Spleen (tissue), 11 donors: ENCODE measurements at regions not wholly inside any gene's neighbourhood (a gene's known extent, or its start where the extent isn't known, plus 50 kb on each side); places are given as distances from the start of the nearest gene placed in this dataset.

Experiments used
- DNase-seq: peaks from one replicate; pipeline ENCODE4 v3.0.0-alpha.2; 2020
- H3K27ac ChIP-seq, 8 donors: fragments of 200-600 bp; sonication (generic) in 7 of 8; 1 replicate in 4 of 8; 2 replicates in 4 of 8; pipeline versions ENCODE4 v1.5.0 to v1.8.0; 2016 to 2021; ENCODE audit warnings: inconsistent platforms in 4 of 8, mild to moderate bottlenecking in 4 of 8, moderate library complexity in 1 of 8
- H3K27me3 ChIP-seq, 7 donors: fragments of 200-600 bp; sonication (generic) in 6 of 7; replicated peaks in 1 of 7; 1 replicate in 4 of 7; 2 replicates in 3 of 7; pipeline versions ENCODE4 v1.5.0 to v1.8.0; 2016 to 2021; ENCODE audit warnings: inconsistent platforms in 3 of 7, mild to moderate bottlenecking in 1 of 7
- H3K36me3 ChIP-seq, 6 donors: fragments of 200-600 bp; sonication (generic) in 5 of 6; 1 replicate in 4 of 6; 2 replicates in 2 of 6; pipeline versions ENCODE4 v1.5.0 to v1.8.0; 2016 to 2021; ENCODE audit warnings: inconsistent platforms in 2 of 6
- H3K4me1 ChIP-seq, 6 donors: fragments of 200-600 bp; sonication (generic) in 5 of 6; 1 replicate in 3 of 6; 2 replicates in 3 of 6; pipeline versions ENCODE4 v1.5.0 to v1.8.0; 2016 to 2021; ENCODE audit warnings: inconsistent platforms in 3 of 6
- H3K4me3 ChIP-seq, 8 donors: fragments of 200-600 bp; sonication (generic) in 7 of 8; 1 replicate in 4 of 8; 2 replicates in 4 of 8; pipeline versions ENCODE4 v1.5.0 to v1.8.0; 2016 to 2021; ENCODE audit warnings: inconsistent platforms in 4 of 8, mild to moderate bottlenecking in 4 of 8, moderate library complexity in 2 of 8
- H3K9me3 ChIP-seq, 8 donors: fragments of 200-600 bp; sonication (generic) in 7 of 8; 1 replicate in 4 of 8; 2 replicates in 4 of 8; pipeline versions ENCODE4 v1.5.0 to v1.8.0; 2016 to 2021; ENCODE audit warnings: inconsistent platforms in 4 of 8
- CTCF ChIP-seq, 11 experiments: fragments of 200-600 bp in 7 of 11; fragments of 450-650 bp in 4 of 11; sonication (generic) in 4 of 11; IDR thresholded peaks in 8 of 11; conservative IDR thresholded peaks in 3 of 11; 1 replicate in 7 of 11; 2 replicates in 4 of 11; pipeline versions ENCODE4 v1.4.0 to v1.8.0; 2016 to 2021; ENCODE audit warnings: antibody characterized with exemption in 11 of 11, inconsistent platforms in 4 of 11, mild to moderate bottlenecking in 1 of 11
- POLR2A ChIP-seq, 3 donors: fragments of 450-650 bp; IDR thresholded peaks; one replicate each; pipeline ENCODE4 v1.5.1; 2017; ENCODE audit warnings: antibody characterized with exemption in 3 of 3, mild to moderate bottlenecking in 1 of 3
- POLR2AphosphoS5 ChIP-seq, 3 donors: sonication (generic); formaldehyde crosslinking; IDR thresholded peaks; one replicate each; pipeline ENCODE4 v1.5.1; 2017; ENCODE audit warnings: antibody characterized with exemption in 3 of 3
- WGBS, 5 donors: extraction: QIAGEN DNeasy Blood & Tissue Kit in 3 of 5; methylation state at CpG; one replicate each; pipeline versions ENCODE4 v1.1.5 to v1.1.7; 2013 to 2018; 5-methylcytosine and 5-hydroxymethylcytosine counted together
- intact Hi-C: fragments of 100-400 bp; cut with DNase I; formaldehyde crosslinking; loops from one replicate; pipeline ENCODE4 v1.15.0; 2023; ENCODE audit warnings: low total_unique reads
- donor health status: healthy with polysubstance abuse.
- donor health status: DM: no; HTN: no; CAD: no; lungs with moderate emphysema.
- donor health status: DM: no; HTN: no; CAD: no.
- donor health status: Bipolar disorder and iron deficiency.
- donor health status: healthy.
- donor health status: DM: no; HTN: no; CAD: no.
- donor health status: DM: yes; HTN: yes; CAD: no.

DNA sequence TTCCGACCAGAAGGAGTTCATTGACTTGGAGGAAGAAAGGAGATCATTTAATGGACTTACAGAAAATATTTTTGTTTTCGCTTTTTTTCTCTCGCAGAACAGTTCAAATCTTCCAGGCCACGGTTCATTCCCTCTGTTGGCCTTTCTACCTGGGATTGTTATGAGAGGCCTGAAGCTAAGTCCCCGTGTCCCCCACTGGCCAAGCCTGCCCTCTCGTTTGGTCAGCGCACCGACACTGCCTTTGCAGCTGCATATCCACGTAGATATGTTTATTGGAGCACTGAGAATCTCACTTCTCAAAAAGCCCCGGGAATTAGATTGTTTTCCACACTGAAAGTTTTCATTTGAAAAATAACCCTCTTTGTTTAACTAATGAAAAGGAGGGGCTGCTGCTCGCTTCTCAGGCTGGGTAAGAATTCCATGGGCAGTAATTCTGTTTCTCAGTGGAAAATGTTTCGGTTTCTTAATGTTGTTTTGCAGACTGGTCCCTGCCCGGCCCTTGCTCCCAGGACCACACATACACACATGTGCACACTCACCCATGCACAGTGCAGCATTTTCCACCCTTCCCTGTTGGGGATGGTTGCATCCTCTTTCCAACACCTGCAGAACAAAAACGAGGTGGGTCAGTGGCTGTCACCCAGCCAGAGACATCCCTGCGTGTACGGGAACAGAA lies 655.7 kb downstream of the BNC2 start:
- Histone ChIP-seq H3K27ac (no peak overlapping the region), H3K9me3 (no peaks in the 10 kb centered on the region), H3K36me3 (no peaks in the 10 kb centered on the region), H3K27me3 (peaks cover 0 to 7% (median 0%) of the 10 kb centered on the region in 7 donors), H3K4me1 (no peaks in the 10 kb centered on the region), H3K4me3 (no peak overlapping the region)
- no peak for DNase-seq
- TF ChIP-seq POLR2AphosphoS5 (IDR thresholded peaks at IDR 0.05): no peak
- TF ChIP-seq POLR2A (IDR thresholded peaks at IDR 0.05): no peak
- no peak for TF ChIP-seq CTCF (IDR thresholded peaks at IDR 0.05 in 8 of 11, conservative IDR thresholded peaks at IDR 0.05 in 3 of 11)
- WGBS, 5 donors: 81 to 87% (median 83%) methylated on average over 16 of the region's 16 CpGs
- intact Hi-C loops: no loop called here

DNA sequence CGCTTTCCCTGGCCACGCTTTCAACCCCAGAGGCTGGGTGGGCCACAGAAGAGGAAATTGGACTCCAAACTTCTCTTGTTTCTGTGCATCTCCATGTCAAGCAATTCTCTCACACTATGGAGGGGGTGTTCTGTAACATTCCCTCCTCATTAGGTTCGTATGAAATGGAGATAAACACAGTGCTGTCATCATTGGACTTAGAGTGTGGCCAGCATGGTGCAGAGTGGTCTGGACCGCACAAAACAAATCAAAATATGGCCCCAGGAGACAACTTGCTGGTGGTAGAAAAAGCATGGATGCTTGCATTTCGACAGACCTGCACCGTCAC lies 655.2 kb downstream of the BNC2 start:
- H3K9me3 ChIP-seq: no peaks in the 10 kb centered on the region
- intact Hi-C loops: no loop called here
- no peak for DNase-seq
- TF ChIP-seq CTCF (IDR thresholded peaks at IDR 0.05 in 8 of 11, conservative IDR thresholded peaks at IDR 0.05 in 3 of 11) (no peak), POLR2AphosphoS5 (IDR thresholded peaks at IDR 0.05) (no peak), POLR2A (IDR thresholded peaks at IDR 0.05) (no peak)
- no peak overlapping the region for H3K27ac ChIP-seq
- WGBS, 5 donors: 86 to 94% (median 90%) methylated on average over 6 of the region's 6 CpGs
- no peaks in the 10 kb centered on the region for H3K4me1 ChIP-seq
- H3K36me3 ChIP-seq: no peaks in the 10 kb centered on the region
- no peak overlapping the region for H3K4me3 ChIP-seq
- peaks cover 0 to 7% (median 0%) of the 10 kb centered on the region in 7 donors for H3K27me3 ChIP-seq

DNA sequence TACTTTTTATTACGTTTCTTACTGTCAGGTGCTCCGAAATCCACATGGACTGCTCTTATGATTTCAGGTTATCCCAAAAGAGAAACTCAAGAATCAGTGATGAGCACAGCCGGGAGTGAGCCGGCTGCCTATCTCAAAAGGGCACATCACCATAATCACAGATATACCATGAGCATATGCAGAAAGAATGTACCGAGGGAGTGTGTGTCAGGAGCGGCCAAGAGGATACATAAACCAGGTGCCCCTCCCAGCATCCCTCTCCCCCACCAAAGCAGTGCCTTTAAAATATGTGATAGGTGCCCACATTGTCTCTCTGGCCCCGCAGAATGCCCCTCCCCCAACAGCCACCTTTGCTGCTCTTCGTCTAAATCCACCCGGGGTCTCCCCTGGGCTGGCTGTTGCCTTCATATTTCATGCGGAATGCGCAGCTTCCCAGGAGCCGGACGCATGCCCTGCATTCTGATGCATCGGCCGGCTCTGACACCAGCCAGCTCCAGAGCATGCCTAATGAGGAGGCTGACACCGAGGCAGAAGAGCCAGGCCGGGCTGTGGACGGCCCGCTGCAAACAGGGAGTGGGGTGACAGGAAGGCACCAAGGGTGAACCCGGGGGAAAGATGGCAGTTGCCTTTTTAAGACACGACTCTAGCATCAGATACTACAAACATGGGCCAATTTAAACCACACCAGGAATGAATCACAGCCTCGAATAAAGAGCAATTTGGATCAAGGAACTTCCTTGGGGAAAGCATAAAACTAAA lies 652.3 kb downstream of the BNC2 start:
- no peak for TF ChIP-seq POLR2A (IDR thresholded peaks at IDR 0.05)
- no peak for TF ChIP-seq POLR2AphosphoS5 (IDR thresholded peaks at IDR 0.05)
- TF ChIP-seq CTCF (IDR thresholded peaks at IDR 0.05 in 8 of 11, conservative IDR thresholded peaks at IDR 0.05 in 3 of 11): no peak
- H3K4me1 ChIP-seq: no peaks in the 10 kb centered on the region
- intact Hi-C loops: no loop called here
- DNase-seq: no peak
- no peak overlapping the region for H3K27ac ChIP-seq
- 86 to 94% (median 88%) methylated on average over 22 of the region's 22 CpGs for WGBS, 5 donors
- peaks cover 0 to 17% (median 0%) of the 10 kb centered on the region in 7 donors for H3K27me3 ChIP-seq
- H3K4me3 ChIP-seq: no peak overlapping the region
- H3K9me3 ChIP-seq: no peaks in the 10 kb centered on the region
- no peaks in the 10 kb centered on the region for H3K36me3 ChIP-seq

GRCh38 chr9:16221366-16221765 lies 649.1 kb downstream of the BNC2 start:
- intact Hi-C loops: no loop called here
- Histone ChIP-seq H3K9me3 (peaks cover 0 to 4% (median 0%) of the 10 kb centered on the region in 8 donors), H3K27me3 (peaks cover 0 to 17% (median 0%) of the 10 kb centered on the region in 7 donors), H3K4me3 (no peak overlapping the region), H3K27ac (no peak overlapping the region), H3K36me3 (no peaks in the 10 kb centered on the region), H3K4me1 (no peaks in the 10 kb centered on the region)
- 49 to 56% (median 55%) methylated on average over 6 of the region's 6 CpGs for WGBS, 5 donors
- no peak for DNase-seq
- no peak for TF ChIP-seq POLR2A (IDR thresholded peaks at IDR 0.05)
- TF ChIP-seq CTCF (IDR thresholded peaks at IDR 0.05 in 8 of 11, conservative IDR thresholded peaks at IDR 0.05 in 3 of 11): no peak
- no peak for TF ChIP-seq POLR2AphosphoS5 (IDR thresholded peaks at IDR 0.05)
